Neural crest cell (in vitro differentiated cells): ENCODE measurements at regions not wholly inside any gene's neighbourhood (a gene's known extent, or its start where the extent isn't known, plus 50 kb on each side); places are given as distances from the start of the nearest gene placed in this dataset.

Experiments
- DNase-seq: peaks from one replicate; pipeline ENCODE4 v3.0.0; 2021; ENCODE audit warnings: low read depth, mixed read lengths, low spot score
- H3K27ac Mint-ChIP-seq: one replicate; pipeline ENCODE4 v1.8.0; 2021; ENCODE audit warnings: mild to moderate bottlenecking, mixed read lengths; ENCODE audit not compliant: unreplicated experiment
- H3K27me3 Mint-ChIP-seq: 2 replicates; pipeline ENCODE4 v1.8.0; 2021; ENCODE audit warnings: low read depth, mild to moderate bottlenecking, mixed read lengths
- H3K36me3 Mint-ChIP-seq: 2 replicates; pipeline ENCODE4 v1.8.0; 2021; ENCODE audit warnings: low read depth, mild to moderate bottlenecking, mixed read lengths
- H3K4me1 Mint-ChIP-seq: 2 replicates; pipeline ENCODE4 v1.8.0; 2021; ENCODE audit warnings: mixed read lengths
- H3K4me3 Mint-ChIP-seq: one replicate; pipeline ENCODE4 v1.8.0; 2021; ENCODE audit warnings: mild to moderate bottlenecking, mixed read lengths
- H3K9me3 Mint-ChIP-seq: 2 replicates; pipeline ENCODE4 v1.8.0; 2021; ENCODE audit warnings: mixed read lengths
- CTCF ChIP-seq: fragments of 200-600 bp; sonication (generic); conservative IDR thresholded peaks from 2 replicates; pipeline ENCODE4 v1.5.0; 2021; ENCODE audit warnings: antibody characterized with exemption, mild to moderate bottlenecking

GRCh38 chr10:84837041-84837812 lies 508.8 kb downstream of the CCSER2 start:
- Mint-ChIP-seq H3K4me1 (peaks cover 6% of the 10 kb centered on the region), H3K27ac (no peak overlapping the region), H3K4me3 (no peak overlapping the region), H3K36me3 (no peaks in the 10 kb centered on the region), H3K9me3 (no peaks in the 10 kb centered on the region), H3K27me3 (no peaks in the 10 kb centered on the region)
- TF ChIP-seq CTCF, result no peak
- DNase-seq, result no peak

- no peaks in the 10 kb centered on the region for H3K9me3 Mint-ChIP-seq
- no peak overlapping the region for H3K4me3 Mint-ChIP-seq
- no peak for TF ChIP-seq CTCF
- H3K27me3 Mint-ChIP-seq, result no peaks in the 10 kb centered on the region
- H3K36me3 Mint-ChIP-seq, result no peaks in the 10 kb centered on the region
- H3K4me1 Mint-ChIP-seq, result peaks cover 6% of the 10 kb centered on the region
- no peak for DNase-seq
- no peak overlapping the region for H3K27ac Mint-ChIP-seq
Observed at GRCh38 chr10:84837877-84838276, 509.5 kb downstream of the CCSER2 start.

GRCh38 chr10:84838851-84839250 lies 510.5 kb downstream of the CCSER2 start:
- DNase-seq, result no peak
- Mint-ChIP-seq H3K4me1 (peaks cover 6% of the 10 kb centered on the region), H3K27ac (no peak overlapping the region), H3K36me3 (no peaks in the 10 kb centered on the region), H3K4me3 (no peak overlapping the region), H3K9me3 (no peaks in the 10 kb centered on the region), H3K27me3 (no peaks in the 10 kb centered on the region)
- no peak for TF ChIP-seq CTCF

GRCh38 chr10:84842593-84842992 lies 514.2 kb downstream of the CCSER2 start:
- no peak for DNase-seq
- Mint-ChIP-seq H3K27ac (no peak overlapping the region), H3K4me3 (no peak overlapping the region), H3K4me1 (peaks cover 16% of the 10 kb centered on the region), H3K36me3 (no peaks in the 10 kb centered on the region), H3K9me3 (no peaks in the 10 kb centered on the region), H3K27me3 (no peaks in the 10 kb centered on the region)
- TF ChIP-seq CTCF, result no peak

- no peaks in the 10 kb centered on the region for H3K27me3 Mint-ChIP-seq
- H3K27ac Mint-ChIP-seq, result no peak overlapping the region
- DNase-seq, result no peak
- H3K4me3 Mint-ChIP-seq, result no peak overlapping the region
- H3K9me3 Mint-ChIP-seq, result no peaks in the 10 kb centered on the region
- peaks cover 21% of the 10 kb centered on the region for H3K4me1 Mint-ChIP-seq
- TF ChIP-seq CTCF, result no peak
- no peaks in the 10 kb centered on the region for H3K36me3 Mint-ChIP-seq
Observed at GRCh38 chr10:84844461-84844860, 516.1 kb downstream of the CCSER2 start.
